Upper lobe of left lung (tissue), 4 donors: ENCODE measurements at regions not wholly inside any gene's neighbourhood (a gene's known extent, or its start where the extent isn't known, plus 50 kb on each side); places are given as distances from the start of the nearest gene placed in this dataset.

Experiments
- CTCF ChIP-seq, 6 experiments: fragments of 450-650 bp in 4 of 6; fragments of 200-600 bp in 2 of 6; sonication (generic) in 2 of 6; IDR thresholded peaks; one replicate each; pipeline ENCODE4 v1.5.1; 2016 to 2019; ENCODE audit warnings: antibody characterized with exemption in 6 of 6
- EP300 ChIP-seq, 4 donors: sonication (generic); formaldehyde crosslinking; IDR thresholded peaks; one replicate each; pipeline ENCODE4 v1.5.1; 2017; ENCODE audit warnings: antibody characterized with exemption in 4 of 4, control low read depth in 2 of 4
- POLR2A ChIP-seq, 4 donors: fragments of 450-650 bp; IDR thresholded peaks; one replicate each; pipeline ENCODE4 v1.5.1; 2016 to 2017; ENCODE audit warnings: antibody characterized with exemption in 4 of 4, mild to moderate bottlenecking in 2 of 4

GRCh38 chr21:16587681-16588375 lies 858.0 kb downstream of the USP25 start:
- TF ChIP-seq CTCF (IDR thresholded peaks at IDR 0.05) (no peak), POLR2A (IDR thresholded peaks at IDR 0.05) (no peak), EP300 (IDR thresholded peaks at IDR 0.05) (no peak)
